Ovary (tissue), 3 donors: ENCODE measurements at regions not wholly inside any gene's neighbourhood (a gene's known extent, or its start where the extent isn't known, plus 50 kb on each side); places are given as distances from the start of the nearest gene placed in this dataset.

ENCODE experiments used
- CTCF ChIP-seq, 3 donors: fragments of 450-650 bp in 2 of 3; fragments of 200-600 bp in 1 of 3; IDR thresholded peaks; one replicate each; pipeline versions ENCODE4 v1.5.1 to v1.8.0; 2016 to 2022; ENCODE audit warnings: antibody characterized with exemption in 3 of 3, mild to moderate bottlenecking in 1 of 3
- POLR2A ChIP-seq: fragments of 450-650 bp; IDR thresholded peaks from one replicate; pipeline ENCODE4 v1.6.1; 2017; ENCODE audit warnings: antibody characterized with exemption, mild to moderate bottlenecking, moderate library complexity
- donor health status: DM: no; HTN: no; CAD: no.

- no peak for TF ChIP-seq CTCF (IDR thresholded peaks at IDR 0.05)
- no peak for TF ChIP-seq POLR2A
Measured at GRCh38 chr2:7206111-7206810, 289.0 kb downstream of the RNF144A start.
